ENCODE measurements at regions not wholly inside any gene's neighbourhood (a gene's known extent, or its start where the extent isn't known, plus 50 kb on each side); places are given as distances from the start of the nearest gene placed in this dataset.
"Not testable (repeated sequence)": the region's sequence is repeated elsewhere in the genome, so short reads cannot be mapped to it uniquely, and the experiment has no call there.

- CTCF ChIA-PET: no interaction called here
- no peak for DNase-seq
- BruUV-seq (replicated peaks): no TSS peak
- Mint-ChIP-seq H3K27me3 (ENCODE audit: unreplicated experiment) (no peaks in the 10 kb centered on the region), H3K27ac (ENCODE audit: unreplicated experiment) (no peak overlapping the region), H3K4me1 (ENCODE audit: low read depth, unreplicated experiment) (no peaks in the 10 kb centered on the region), H3K9me3 (ENCODE audit: low read depth, unreplicated experiment) (peaks cover 2% of the 10 kb centered on the region), H3K36me3 (ENCODE audit: insufficient read depth, unreplicated experiment) (no peaks in the 10 kb centered on the region), H3K4me3 (ENCODE audit: low read depth, unreplicated experiment) (no peak overlapping the region)
- TF ChIP-seq CTCF (IDR thresholded peaks at IDR 0.05; ENCODE audit: unreplicated experiment): no peak
- intact Hi-C loops (cut with micrococcal nuclease; ENCODE audit: unreplicated experiment): no loop called here
Observed at GRCh38 chr1:103441342-103441741, 84.2 kb upstream of the RNPC3 start.

- H3K4me3 Mint-ChIP-seq (ENCODE audit: low read depth, unreplicated experiment); CTCF ChIA-PET; H3K27me3 Mint-ChIP-seq (ENCODE audit: unreplicated experiment); BruUV-seq (replicated peaks); H3K4me1 Mint-ChIP-seq (ENCODE audit: low read depth, unreplicated experiment); H3K27ac Mint-ChIP-seq (ENCODE audit: unreplicated experiment); intact Hi-C loops (cut with micrococcal nuclease; ENCODE audit: unreplicated experiment); DNase-seq; H3K9me3 Mint-ChIP-seq (ENCODE audit: low read depth, unreplicated experiment); H3K36me3 Mint-ChIP-seq (ENCODE audit: insufficient read depth, unreplicated experiment): not testable (repeated sequence)
Observed at GRCh38 chr1:103436568-103437100, 88.9 kb upstream of the RNPC3 start.

GRCh38 chr1:103435443-103435842 lies 90.1 kb upstream of the RNPC3 start:
- Mint-ChIP-seq H3K4me3 (ENCODE audit: low read depth, unreplicated experiment) (no peak overlapping the region), H3K9me3 (ENCODE audit: low read depth, unreplicated experiment) (peaks cover 4% of the 10 kb centered on the region), H3K36me3 (ENCODE audit: insufficient read depth, unreplicated experiment) (no peaks in the 10 kb centered on the region), H3K27me3 (ENCODE audit: unreplicated experiment) (no peaks in the 10 kb centered on the region), H3K4me1 (ENCODE audit: low read depth, unreplicated experiment) (no peaks in the 10 kb centered on the region), H3K27ac (ENCODE audit: unreplicated experiment) (no peak overlapping the region)
- no TSS peak for BruUV-seq (replicated peaks)
- intact Hi-C loops (cut with micrococcal nuclease; ENCODE audit: unreplicated experiment): no loop called here
- DNase-seq: no peak
- no peak for TF ChIP-seq CTCF (IDR thresholded peaks at IDR 0.05; ENCODE audit: unreplicated experiment)
- CTCF ChIA-PET: no interaction called here

- Mint-ChIP-seq H3K4me3 (ENCODE audit: low read depth, unreplicated experiment) (no peak overlapping the region), H3K36me3 (ENCODE audit: insufficient read depth, unreplicated experiment) (no peaks in the 10 kb centered on the region), H3K27me3 (ENCODE audit: unreplicated experiment) (no peaks in the 10 kb centered on the region), H3K4me1 (ENCODE audit: low read depth, unreplicated experiment) (no peaks in the 10 kb centered on the region), H3K9me3 (ENCODE audit: low read depth, unreplicated experiment) (peaks cover 6% of the 10 kb centered on the region), H3K27ac (ENCODE audit: unreplicated experiment) (no peak overlapping the region)
- TF ChIP-seq CTCF (IDR thresholded peaks at IDR 0.05; ENCODE audit: unreplicated experiment): no peak
- CTCF ChIA-PET: interaction anchor here (0.6 kb wide), 1 partner anchor 1032 kb away, joined by 3 read pairs; no protein-coding TSS in a partner anchor
- intact Hi-C loops (cut with micrococcal nuclease; ENCODE audit: unreplicated experiment): no loop called here
- DNase-seq: no peak
- no TSS peak for BruUV-seq (replicated peaks)
Observed at GRCh38 chr1:103424650-103425049, 100.8 kb upstream of the RNPC3 start.

GRCh38 chr1:103416681-103417286 lies 108.7 kb upstream of the RNPC3 start:
- BruUV-seq (replicated peaks): no TSS peak
- CTCF ChIA-PET: no interaction called here
- no peak overlapping the region for H3K4me3 Mint-ChIP-seq (ENCODE audit: low read depth, unreplicated experiment)
- DNase-seq: no peak
- H3K27ac Mint-ChIP-seq (ENCODE audit: unreplicated experiment): no peak overlapping the region
- no peaks in the 10 kb centered on the region for H3K4me1 Mint-ChIP-seq (ENCODE audit: low read depth, unreplicated experiment)
- H3K36me3 Mint-ChIP-seq (ENCODE audit: insufficient read depth, unreplicated experiment): no peaks in the 10 kb centered on the region
- TF ChIP-seq CTCF (IDR thresholded peaks at IDR 0.05; ENCODE audit: unreplicated experiment): no peak
- peaks cover 6% of the 10 kb centered on the region for H3K9me3 Mint-ChIP-seq (ENCODE audit: low read depth, unreplicated experiment)
- H3K27me3 Mint-ChIP-seq (ENCODE audit: unreplicated experiment): no peaks in the 10 kb centered on the region
- intact Hi-C loops (cut with micrococcal nuclease; ENCODE audit: unreplicated experiment): no loop called here
